ENCODE measurements at regions not wholly inside any gene's neighbourhood (a gene's known extent, or its start where the extent isn't known, plus 50 kb on each side); places are given as distances from the start of the nearest gene placed in this dataset.

GRCh38 chr1:38680801-38681510, 178.6 kb downstream of the RRAGC start:
- no peak for TF ChIP-seq CTCF (IDR thresholded peaks at IDR 0.05; ENCODE audit: low read depth, low read length)
- no peak for DNase-seq (ENCODE audit: extremely low read depth, low read depth)

DNA sequence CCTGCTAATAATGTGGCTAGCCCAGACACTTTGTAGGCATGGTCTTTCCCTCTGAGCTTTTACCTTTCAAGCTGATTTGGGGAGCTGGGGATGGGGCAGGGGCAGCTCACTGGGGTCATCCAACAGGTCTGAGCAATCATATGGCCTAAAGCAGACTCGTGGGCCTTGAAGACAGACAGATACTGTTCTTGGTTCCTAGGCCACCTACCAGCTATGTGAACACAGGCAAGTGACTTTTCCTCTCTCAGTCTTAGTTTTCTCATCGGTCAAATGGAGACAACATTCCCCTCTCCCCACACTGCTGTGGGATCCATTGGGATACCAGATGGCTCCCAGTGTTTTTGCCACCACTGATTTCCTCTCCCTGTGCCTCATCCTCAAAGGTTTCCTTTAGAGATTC, 181.8 kb downstream of the RRAGC start:
- TF ChIP-seq CTCF (IDR thresholded peaks at IDR 0.05; ENCODE audit: low read depth, low read length), result no peak
- DNase-seq (ENCODE audit: extremely low read depth, low read depth), result no peak

GRCh38 chr1:38677311-38677710, 182.3 kb downstream of the RRAGC start:
- DNase-seq (ENCODE audit: extremely low read depth, low read depth), result no peak
- no peak for TF ChIP-seq CTCF (IDR thresholded peaks at IDR 0.05; ENCODE audit: low read depth, low read length)

GRCh38 chr1:38672692-38673091, 186.9 kb downstream of the RRAGC start:
- TF ChIP-seq CTCF (IDR thresholded peaks at IDR 0.05; ENCODE audit: low read depth, low read length), result no peak
- no peak for DNase-seq (ENCODE audit: extremely low read depth, low read depth)

- no peak for DNase-seq (ENCODE audit: extremely low read depth, low read depth)
- no peak for TF ChIP-seq CTCF (IDR thresholded peaks at IDR 0.05; ENCODE audit: low read depth, low read length)
Measured at GRCh38 chr1:38671221-38671620, 188.4 kb downstream of the RRAGC start.

DNA sequence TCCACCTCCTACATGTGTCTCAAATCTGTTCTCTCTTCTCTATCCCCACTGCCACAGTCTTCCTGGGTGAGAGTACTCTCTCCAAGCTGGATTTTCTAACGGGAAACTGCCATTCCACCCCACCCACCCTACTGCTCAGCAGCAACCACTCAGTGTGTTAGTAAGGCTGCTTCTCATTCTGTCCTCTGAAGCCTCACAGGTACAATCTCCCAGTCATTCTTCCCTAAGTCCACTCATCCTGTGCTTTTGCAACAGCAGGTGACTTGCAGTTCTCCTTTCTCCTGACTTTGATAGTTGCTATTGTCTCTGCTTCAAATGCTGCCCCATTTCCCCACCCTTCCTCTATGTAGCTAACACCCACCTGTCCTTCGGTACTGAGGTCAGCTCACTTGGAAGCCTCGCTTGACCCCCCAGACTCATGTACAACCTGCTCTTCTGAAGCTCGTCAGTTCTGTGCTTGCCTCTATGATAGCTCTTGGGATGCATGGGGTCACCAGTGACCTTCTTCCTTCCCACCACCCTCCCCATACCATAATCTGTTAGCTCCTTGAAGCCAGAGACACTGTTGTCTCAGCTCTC, 188.9 kb downstream of the RRAGC start:
- DNase-seq (ENCODE audit: extremely low read depth, low read depth), result no peak
- no peak for TF ChIP-seq CTCF (IDR thresholded peaks at IDR 0.05; ENCODE audit: low read depth, low read length)

GRCh38 chr1:38667626-38668025, 191.9 kb downstream of the RRAGC start:
- DNase-seq (ENCODE audit: extremely low read depth, low read depth), result no peak
- TF ChIP-seq CTCF (IDR thresholded peaks at IDR 0.05; ENCODE audit: low read depth, low read length), result no peak

Data from AG09319 (cell line).